DND-41 (cell line): ENCODE measurements at regions not wholly inside any gene's neighbourhood (a gene's known extent, or its start where the extent isn't known, plus 50 kb on each side); places are given as distances from the start of the nearest gene placed in this dataset.

Experiments
- CTCF ChIP-seq: IDR thresholded peaks from 2 replicates; pipeline ENCODE4 v1.5.1; 2012; ENCODE audit warnings: borderline replicate concordance, low read length, moderate library complexity, mild to moderate bottlenecking; ENCODE audit not compliant: poor library complexity, severe bottlenecking; ENCODE audit errors: extremely low read depth
- EZH2 ChIP-seq: IDR thresholded peaks from 3 replicates; pipeline ENCODE4 v1.6.1; 2012; ENCODE audit warnings: borderline replicate concordance, low read depth, mild to moderate bottlenecking, moderate library complexity, low read length, inconsistent platforms; ENCODE audit not compliant: severe bottlenecking

GRCh38 chr4:35500812-35501211, 743.5 kb downstream of the ARAP2 start:
- TF ChIP-seq EZH2 (no peak), CTCF (no peak)
